GM23338 (cell line): ENCODE measurements at regions not wholly inside any gene's neighbourhood (a gene's known extent, or its start where the extent isn't known, plus 50 kb on each side); places are given as distances from the start of the nearest gene placed in this dataset.

Experiments used
- ATAC-seq: fragments of 200-7000 bp; cut with Tn5 transposase; 3 replicates; pipeline ENCODE4 v1.9.1; 2020
- DNase-seq: peaks from one replicate; pipeline ENCODE4 v3.0.0-alpha.2; 2015; ENCODE audit warnings: low spot score
- H2AFZ ChIP-seq: fragments of 200-600 bp; sonication (generic); 2 replicates; pipeline ENCODE4 v1.8.0; 2016; ENCODE audit warnings: antibody characterized with exemption, mild to moderate bottlenecking, moderate library complexity
- H3F3A ChIP-seq: fragments of 200-600 bp; sonication (generic); replicated peaks from 2 replicates; pipeline ENCODE4 v1.8.0; 2017; ENCODE audit warnings: antibody characterized with exemption, mixed run types, low read depth
- H3K27ac ChIP-seq: fragments of 200-600 bp; sonication (generic); 2 replicates; pipeline ENCODE4 v1.6.1; 2016; ENCODE audit warnings: low read depth
- H3K27me3 ChIP-seq: fragments of 200-600 bp; sonication (generic); 2 replicates; pipeline ENCODE4 v1.8.0; 2016; ENCODE audit warnings: mild to moderate bottlenecking, mixed run types, moderate library complexity; ENCODE audit not compliant: insufficient read depth
- H3K36me3 ChIP-seq: fragments of 200-600 bp; sonication (generic); 2 replicates; pipeline ENCODE4 v1.8.0; 2016; ENCODE audit warnings: mild to moderate bottlenecking; ENCODE audit not compliant: insufficient read depth
- H3K4me1 ChIP-seq: fragments of 200-600 bp; sonication (generic); 2 replicates; pipeline ENCODE4 v1.8.0; 2016; ENCODE audit warnings: mild to moderate bottlenecking, moderate library complexity; ENCODE audit not compliant: insufficient read depth
- H3K4me2 ChIP-seq: fragments of 200-600 bp; sonication (generic); 2 replicates; pipeline ENCODE4 v1.7.1; 2017; ENCODE audit warnings: mixed run types
- H3K4me3 ChIP-seq: fragments of 200-600 bp; sonication (generic); 2 replicates; pipeline ENCODE4 v1.6.1; 2016; ENCODE audit warnings: mixed run types
- H3K79me2 ChIP-seq: fragments of 200-600 bp; sonication (generic); replicated peaks from 2 replicates; pipeline ENCODE4 v1.8.0; 2017; ENCODE audit warnings: mild to moderate bottlenecking; ENCODE audit not compliant: insufficient read depth
- H3K9me2 ChIP-seq: fragments of 200-600 bp; sonication (generic); 2 replicates; pipeline ENCODE4 v1.8.0; 2017; ENCODE audit not compliant: insufficient read depth
- H4K20me1 ChIP-seq: fragments of 200-600 bp; sonication (generic); replicated peaks from 2 replicates; pipeline ENCODE4 v1.8.0; 2017; ENCODE audit warnings: mild to moderate bottlenecking; ENCODE audit not compliant: insufficient read depth
- H3K27ac Mint-ChIP-seq: 2 replicates; pipeline ENCODE4 v1.8.0; 2020; ENCODE audit warnings: inconsistent platforms, mild to moderate bottlenecking, moderate library complexity, mixed read lengths
- H3K27me3 Mint-ChIP-seq: 3 replicates; pipeline ENCODE4 v1.8.0; 2022; ENCODE audit warnings: low read depth, mild to moderate bottlenecking, moderate library complexity, mixed read lengths, inconsistent platforms; ENCODE audit not compliant: insufficient read depth, poor library complexity
- H3K36me3 Mint-ChIP-seq: 3 replicates; pipeline ENCODE4 v1.8.0; 2021; ENCODE audit warnings: low read depth, mild to moderate bottlenecking, inconsistent platforms, moderate library complexity, mixed read lengths
- H3K4me1 Mint-ChIP-seq: 3 replicates; pipeline ENCODE4 v1.8.0; 2020; ENCODE audit warnings: mild to moderate bottlenecking, inconsistent platforms, mixed read lengths
- H3K4me3 Mint-ChIP-seq: 3 replicates; pipeline ENCODE4 v1.8.0; 2021; ENCODE audit warnings: moderate library complexity, mild to moderate bottlenecking, inconsistent platforms, mixed read lengths
- H3K9me3 Mint-ChIP-seq: 3 replicates; pipeline ENCODE4 v1.8.0; 2020; ENCODE audit warnings: moderate library complexity, mild to moderate bottlenecking, inconsistent platforms, mixed read lengths
- CREB1 ChIP-seq: fragments of 250-450 bp; sonication (Bioruptor Pico); IDR thresholded peaks from 2 replicates; pipeline ENCODE4 v1.5.0; 2020; ENCODE audit warnings: low read depth, mild to moderate bottlenecking, moderate library complexity
- EZH2 ChIP-seq: fragments of 200-600 bp; sonication (generic); IDR thresholded peaks from one replicate; pipeline ENCODE4 v1.8.0; 2017; ENCODE audit warnings: antibody characterized with exemption, mild to moderate bottlenecking, low read depth; ENCODE audit not compliant: unreplicated experiment
- EZH2phosphoT487 ChIP-seq: fragments of 200-600 bp; sonication (generic); IDR thresholded peaks from one replicate; pipeline ENCODE4 v1.8.1; 2018; ENCODE audit warnings: antibody characterized with exemption; ENCODE audit not compliant: unreplicated experiment
- JUNB ChIP-seq: IDR thresholded peaks from one replicate; pipeline ENCODE4 v1.6.1; 2016; ENCODE audit warnings: antibody characterized with exemption; ENCODE audit not compliant: unreplicated experiment
- NANOG ChIP-seq: IDR thresholded peaks from 2 replicates; pipeline ENCODE4 v1.6.1; 2016; ENCODE audit warnings: antibody characterized with exemption, borderline replicate concordance
- POLR2AphosphoS5 ChIP-seq: IDR thresholded peaks from 2 replicates; pipeline ENCODE4 v1.6.1; 2016; ENCODE audit warnings: antibody characterized with exemption, low read depth
- STAT1 ChIP-seq: IDR thresholded peaks from one replicate; pipeline ENCODE4 v1.6.1; 2016; ENCODE audit warnings: antibody characterized with exemption; ENCODE audit not compliant: unreplicated experiment
- ZNF114 ChIP-seq: fragments of 250-450 bp; sonication (Bioruptor Pico); IDR thresholded peaks from 2 replicates; pipeline ENCODE4 v1.5.0; 2020; ENCODE audit warnings: mild to moderate bottlenecking, moderate library complexity
- ZNF331 ChIP-seq: fragments of 250-450 bp; sonication (Bioruptor Pico); IDR thresholded peaks from 2 replicates; pipeline ENCODE4 v1.5.0; 2020; ENCODE audit warnings: low read depth, mild to moderate bottlenecking, moderate library complexity
- TF ChIP-seq, protein P1 (sequence below), 2 experiments: fragments of 200-600 bp in 1 of 2; sonication (generic) in 1 of 2; conservative IDR thresholded peaks; 2 replicates each; pipeline versions ENCODE4 v1.5.1 to v1.6.1; 2016 to 2017; ENCODE audit warnings: antibody characterized with exemption in 2 of 2, low read depth in 2 of 2, mild to moderate bottlenecking in 2 of 2, moderate library complexity in 1 of 2
- TF ChIP-seq, protein P2 (sequence below): IDR thresholded peaks from 2 replicates; pipeline ENCODE4 v1.6.1; 2016; ENCODE audit warnings: antibody characterized with exemption
- TF ChIP-seq, protein P3 (sequence below): fragments of 250-450 bp; sonication (Bioruptor Pico); IDR thresholded peaks from 2 replicates; pipeline ENCODE4 v1.5.0; 2020; ENCODE audit warnings: mild to moderate bottlenecking, moderate library complexity
- TF ChIP-seq, protein P4 (sequence below): IDR thresholded peaks from one replicate; pipeline ENCODE4 v1.6.1; 2018; ENCODE audit warnings: antibody characterized with exemption; ENCODE audit not compliant: unreplicated experiment

DNA sequence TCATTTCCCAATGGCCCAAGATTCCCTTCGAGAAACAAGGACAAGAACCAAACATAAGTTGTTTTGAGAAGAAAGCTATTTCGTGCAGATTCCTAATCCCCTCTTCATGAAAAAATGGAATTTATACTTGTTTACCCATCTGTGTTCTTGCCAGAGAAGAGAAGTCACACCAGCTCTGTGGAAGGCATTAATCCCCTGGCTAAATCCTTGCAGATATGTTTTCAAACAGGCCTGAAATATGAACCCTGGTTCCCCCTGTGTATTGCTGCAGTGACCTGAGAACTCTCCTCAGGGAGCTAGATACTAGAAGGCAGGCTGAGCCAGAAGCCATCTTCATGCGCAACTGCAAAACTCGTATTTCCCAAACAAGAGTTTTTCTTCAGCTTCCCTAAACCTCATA, 337.7 kb downstream of the NEK10 start:
- H3K4me3 Mint-ChIP-seq = no peak overlapping the region
- TF ChIP-seq EZH2phosphoT487 = no peak
- no peak for TF ChIP-seq EZH2
- TF ChIP-seq CREB1 (CRISPR knock-in tag) = no peak
- TF ChIP-seq ZNF114 (CRISPR knock-in tag) = no peak
- no peak for TF ChIP-seq ZNF331 (CRISPR knock-in tag)
- no peak for TF ChIP-seq NANOG
- TF ChIP-seq, protein P1, sequence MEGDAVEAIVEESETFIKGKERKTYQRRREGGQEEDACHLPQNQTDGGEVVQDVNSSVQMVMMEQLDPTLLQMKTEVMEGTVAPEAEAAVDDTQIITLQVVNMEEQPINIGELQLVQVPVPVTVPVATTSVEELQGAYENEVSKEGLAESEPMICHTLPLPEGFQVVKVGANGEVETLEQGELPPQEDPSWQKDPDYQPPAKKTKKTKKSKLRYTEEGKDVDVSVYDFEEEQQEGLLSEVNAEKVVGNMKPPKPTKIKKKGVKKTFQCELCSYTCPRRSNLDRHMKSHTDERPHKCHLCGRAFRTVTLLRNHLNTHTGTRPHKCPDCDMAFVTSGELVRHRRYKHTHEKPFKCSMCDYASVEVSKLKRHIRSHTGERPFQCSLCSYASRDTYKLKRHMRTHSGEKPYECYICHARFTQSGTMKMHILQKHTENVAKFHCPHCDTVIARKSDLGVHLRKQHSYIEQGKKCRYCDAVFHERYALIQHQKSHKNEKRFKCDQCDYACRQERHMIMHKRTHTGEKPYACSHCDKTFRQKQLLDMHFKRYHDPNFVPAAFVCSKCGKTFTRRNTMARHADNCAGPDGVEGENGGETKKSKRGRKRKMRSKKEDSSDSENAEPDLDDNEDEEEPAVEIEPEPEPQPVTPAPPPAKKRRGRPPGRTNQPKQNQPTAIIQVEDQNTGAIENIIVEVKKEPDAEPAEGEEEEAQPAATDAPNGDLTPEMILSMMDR (conservative IDR thresholded peaks at IDR 0.05; ENCODE audit: low read depth in 2 of 2) = no peak
- TF ChIP-seq, protein P2, sequence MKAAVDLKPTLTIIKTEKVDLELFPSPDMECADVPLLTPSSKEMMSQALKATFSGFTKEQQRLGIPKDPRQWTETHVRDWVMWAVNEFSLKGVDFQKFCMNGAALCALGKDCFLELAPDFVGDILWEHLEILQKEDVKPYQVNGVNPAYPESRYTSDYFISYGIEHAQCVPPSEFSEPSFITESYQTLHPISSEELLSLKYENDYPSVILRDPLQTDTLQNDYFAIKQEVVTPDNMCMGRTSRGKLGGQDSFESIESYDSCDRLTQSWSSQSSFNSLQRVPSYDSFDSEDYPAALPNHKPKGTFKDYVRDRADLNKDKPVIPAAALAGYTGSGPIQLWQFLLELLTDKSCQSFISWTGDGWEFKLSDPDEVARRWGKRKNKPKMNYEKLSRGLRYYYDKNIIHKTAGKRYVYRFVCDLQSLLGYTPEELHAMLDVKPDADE = no peak
- no peak for TF ChIP-seq STAT1
- TF ChIP-seq JUNB = no peak
- TF ChIP-seq, protein P3, sequence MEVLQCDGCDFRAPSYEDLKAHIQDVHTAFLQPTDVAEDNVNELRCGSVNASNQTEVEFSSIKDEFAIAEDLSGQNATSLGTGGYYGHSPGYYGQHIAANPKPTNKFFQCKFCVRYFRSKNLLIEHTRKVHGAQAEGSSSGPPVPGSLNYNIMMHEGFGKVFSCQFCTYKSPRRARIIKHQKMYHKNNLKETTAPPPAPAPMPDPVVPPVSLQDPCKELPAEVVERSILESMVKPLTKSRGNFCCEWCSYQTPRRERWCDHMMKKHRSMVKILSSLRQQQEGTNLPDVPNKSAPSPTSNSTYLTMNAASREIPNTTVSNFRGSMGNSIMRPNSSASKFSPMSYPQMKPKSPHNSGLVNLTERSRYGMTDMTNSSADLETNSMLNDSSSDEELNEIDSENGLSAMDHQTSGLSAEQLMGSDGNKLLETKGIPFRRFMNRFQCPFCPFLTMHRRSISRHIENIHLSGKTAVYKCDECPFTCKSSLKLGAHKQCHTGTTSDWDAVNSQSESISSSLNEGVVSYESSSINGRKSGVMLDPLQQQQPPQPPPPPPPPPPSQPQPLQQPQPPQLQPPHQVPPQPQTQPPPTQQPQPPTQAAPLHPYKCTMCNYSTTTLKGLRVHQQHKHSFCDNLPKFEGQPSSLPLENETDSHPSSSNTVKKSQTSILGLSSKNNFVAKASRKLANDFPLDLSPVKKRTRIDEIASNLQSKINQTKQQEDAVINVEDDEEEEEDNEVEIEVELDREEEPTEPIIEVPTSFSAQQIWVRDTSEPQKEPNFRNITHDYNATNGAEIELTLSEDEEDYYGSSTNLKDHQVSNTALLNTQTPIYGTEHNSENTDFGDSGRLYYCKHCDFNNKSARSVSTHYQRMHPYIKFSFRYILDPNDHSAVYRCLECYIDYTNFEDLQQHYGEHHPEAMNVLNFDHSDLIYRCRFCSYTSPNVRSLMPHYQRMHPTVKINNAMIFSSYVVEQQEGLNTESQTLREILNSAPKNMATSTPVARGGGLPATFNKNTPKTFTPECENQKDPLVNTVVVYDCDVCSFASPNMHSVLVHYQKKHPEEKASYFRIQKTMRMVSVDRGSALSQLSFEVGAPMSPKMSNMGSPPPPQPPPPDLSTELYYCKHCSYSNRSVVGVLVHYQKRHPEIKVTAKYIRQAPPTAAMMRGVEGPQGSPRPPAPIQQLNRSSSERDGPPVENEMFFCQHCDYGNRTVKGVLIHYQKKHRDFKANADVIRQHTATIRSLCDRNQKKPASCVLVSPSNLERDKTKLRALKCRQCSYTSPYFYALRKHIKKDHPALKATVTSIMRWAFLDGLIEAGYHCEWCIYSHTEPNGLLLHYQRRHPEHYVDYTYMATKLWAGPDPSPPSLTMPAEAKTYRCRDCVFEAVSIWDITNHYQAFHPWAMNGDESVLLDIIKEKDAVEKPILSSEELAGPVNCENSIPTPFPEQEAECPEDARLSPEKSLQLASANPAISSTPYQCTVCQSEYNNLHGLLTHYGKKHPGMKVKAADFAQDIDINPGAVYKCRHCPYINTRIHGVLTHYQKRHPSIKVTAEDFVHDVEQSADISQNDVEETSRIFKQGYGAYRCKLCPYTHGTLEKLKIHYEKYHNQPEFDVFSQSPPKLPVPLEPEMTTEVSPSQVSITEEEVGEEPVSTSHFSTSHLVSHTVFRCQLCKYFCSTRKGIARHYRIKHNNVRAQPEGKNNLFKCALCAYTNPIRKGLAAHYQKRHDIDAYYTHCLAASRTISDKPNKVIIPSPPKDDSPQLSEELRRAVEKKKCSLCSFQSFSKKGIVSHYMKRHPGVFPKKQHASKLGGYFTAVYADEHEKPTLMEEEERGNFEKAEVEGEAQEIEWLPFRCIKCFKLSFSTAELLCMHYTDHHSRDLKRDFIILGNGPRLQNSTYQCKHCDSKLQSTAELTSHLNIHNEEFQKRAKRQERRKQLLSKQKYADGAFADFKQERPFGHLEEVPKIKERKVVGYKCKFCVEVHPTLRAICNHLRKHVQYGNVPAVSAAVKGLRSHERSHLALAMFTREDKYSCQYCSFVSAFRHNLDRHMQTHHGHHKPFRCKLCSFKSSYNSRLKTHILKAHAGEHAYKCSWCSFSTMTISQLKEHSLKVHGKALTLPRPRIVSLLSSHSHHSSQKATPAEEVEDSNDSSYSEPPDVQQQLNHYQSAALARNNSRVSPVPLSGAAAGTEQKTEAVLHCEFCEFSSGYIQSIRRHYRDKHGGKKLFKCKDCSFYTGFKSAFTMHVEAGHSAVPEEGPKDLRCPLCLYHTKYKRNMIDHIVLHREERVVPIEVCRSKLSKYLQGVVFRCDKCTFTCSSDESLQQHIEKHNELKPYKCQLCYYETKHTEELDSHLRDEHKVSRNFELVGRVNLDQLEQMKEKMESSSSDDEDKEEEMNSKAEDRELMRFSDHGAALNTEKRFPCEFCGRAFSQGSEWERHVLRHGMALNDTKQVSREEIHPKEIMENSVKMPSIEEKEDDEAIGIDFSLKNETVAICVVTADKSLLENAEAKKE (CRISPR knock-in tag) = no peak
- TF ChIP-seq, protein P4, sequence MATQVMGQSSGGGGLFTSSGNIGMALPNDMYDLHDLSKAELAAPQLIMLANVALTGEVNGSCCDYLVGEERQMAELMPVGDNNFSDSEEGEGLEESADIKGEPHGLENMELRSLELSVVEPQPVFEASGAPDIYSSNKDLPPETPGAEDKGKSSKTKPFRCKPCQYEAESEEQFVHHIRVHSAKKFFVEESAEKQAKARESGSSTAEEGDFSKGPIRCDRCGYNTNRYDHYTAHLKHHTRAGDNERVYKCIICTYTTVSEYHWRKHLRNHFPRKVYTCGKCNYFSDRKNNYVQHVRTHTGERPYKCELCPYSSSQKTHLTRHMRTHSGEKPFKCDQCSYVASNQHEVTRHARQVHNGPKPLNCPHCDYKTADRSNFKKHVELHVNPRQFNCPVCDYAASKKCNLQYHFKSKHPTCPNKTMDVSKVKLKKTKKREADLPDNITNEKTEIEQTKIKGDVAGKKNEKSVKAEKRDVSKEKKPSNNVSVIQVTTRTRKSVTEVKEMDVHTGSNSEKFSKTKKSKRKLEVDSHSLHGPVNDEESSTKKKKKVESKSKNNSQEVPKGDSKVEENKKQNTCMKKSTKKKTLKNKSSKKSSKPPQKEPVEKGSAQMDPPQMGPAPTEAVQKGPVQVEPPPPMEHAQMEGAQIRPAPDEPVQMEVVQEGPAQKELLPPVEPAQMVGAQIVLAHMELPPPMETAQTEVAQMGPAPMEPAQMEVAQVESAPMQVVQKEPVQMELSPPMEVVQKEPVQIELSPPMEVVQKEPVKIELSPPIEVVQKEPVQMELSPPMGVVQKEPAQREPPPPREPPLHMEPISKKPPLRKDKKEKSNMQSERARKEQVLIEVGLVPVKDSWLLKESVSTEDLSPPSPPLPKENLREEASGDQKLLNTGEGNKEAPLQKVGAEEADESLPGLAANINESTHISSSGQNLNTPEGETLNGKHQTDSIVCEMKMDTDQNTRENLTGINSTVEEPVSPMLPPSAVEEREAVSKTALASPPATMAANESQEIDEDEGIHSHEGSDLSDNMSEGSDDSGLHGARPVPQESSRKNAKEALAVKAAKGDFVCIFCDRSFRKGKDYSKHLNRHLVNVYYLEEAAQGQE = no peak
- TF ChIP-seq POLR2AphosphoS5 = no peak
- Histone ChIP-seq H2AFZ (peak overlapping the region; percentile 25; the same call in 1 of the 2 replicates), H3K4me1 (no peaks in the 10 kb centered on the region; the same call in 1 of the 2 replicates), H3K27me3 (no peaks in the 10 kb centered on the region), H3K4me2 (no peak overlapping the region), H3K79me2 (no peaks in the 10 kb centered on the region), H3K36me3 (no peaks in the 10 kb centered on the region; the same call in 1 of the 2 replicates), H4K20me1 (no peaks in the 10 kb centered on the region), H3K4me3 (no peak overlapping the region), H3K9me2 (peaks cover 20% of the 10 kb centered on the region; the same call in 1 of the 2 replicates), H3K27ac (no peak overlapping the region), H3F3A (no peaks in the 10 kb centered on the region)
- DNase-seq (no peak), ATAC-seq (no peak)
- peaks cover 2% of the 10 kb centered on the region; the same call in 2 of the 3 replicates for H3K36me3 Mint-ChIP-seq
- H3K9me3 Mint-ChIP-seq = no peaks in the 10 kb centered on the region; the same call in 1 of the 3 replicates
- H3K27me3 Mint-ChIP-seq = no peaks in the 10 kb centered on the region
- H3K27ac Mint-ChIP-seq = no peak overlapping the region
- peaks cover 5% of the 10 kb centered on the region; the same call in 1 of the 3 replicates for H3K4me1 Mint-ChIP-seq
